BE2C (cell line): ENCODE measurements at regions not wholly inside any gene's neighbourhood (a gene's known extent, or its start where the extent isn't known, plus 50 kb on each side); places are given as distances from the start of the nearest gene placed in this dataset.
"Not testable (repeated sequence)": the region's sequence is repeated elsewhere in the genome, so short reads cannot be mapped to it uniquely, and the experiment has no call there.

Experiments used
- DNase-seq: peaks from one replicate; pipeline ENCODE4 v3.0.0-alpha.2; 2020
- H3K27me3 ChIP-seq: fragments of 250-450 bp; sonication (Bioruptor Pico); 2 replicates; pipeline ENCODE4 v1.5.1; 2020; ENCODE audit warnings: mild to moderate bottlenecking
- H3K36me3 ChIP-seq: fragments of 250-450 bp; sonication (Bioruptor Pico); 2 replicates; pipeline ENCODE4 v1.5.1; 2020; ENCODE audit warnings: mild to moderate bottlenecking
- H3K4me1 ChIP-seq: fragments of 250-450 bp; sonication (Bioruptor Pico); 2 replicates; pipeline ENCODE4 v1.5.1; 2020
- H3K4me3 ChIP-seq: 2 replicates; pipeline ENCODE4 v1.5.1; 2011; ENCODE audit warnings: low read depth, low read length
- H3K9me3 ChIP-seq: fragments of 250-450 bp; sonication (Bioruptor Pico); 2 replicates; pipeline ENCODE4 v1.5.1; 2020
- CTCF ChIP-seq: IDR thresholded peaks from 2 replicates; pipeline ENCODE4 v1.5.1; 2012; ENCODE audit warnings: mild to moderate bottlenecking, low read depth, low read length

- Histone ChIP-seq H3K4me1 (peaks cover 5% of the 10 kb centered on the region), H3K27me3 (no peaks in the 10 kb centered on the region), H3K9me3 (no peaks in the 10 kb centered on the region), H3K36me3 (no peaks in the 10 kb centered on the region), H3K4me3 (no peak overlapping the region)
- TF ChIP-seq CTCF = no peak
- no peak for DNase-seq
These were observed 197.5 kb upstream of the SULF2 start for GRCh38 chr20:47982574-47983360.

GRCh38 chr20:47981222-47981621, 195.9 kb upstream of the SULF2 start:
- no peaks in the 10 kb centered on the region for H3K36me3 ChIP-seq
- 0 out of 2 replicates have a peak, but pooled peaks have one; percentile 5 for TF ChIP-seq CTCF
- H3K4me3 ChIP-seq = no peak overlapping the region
- no peak for DNase-seq
- H3K27me3 ChIP-seq = no peaks in the 10 kb centered on the region
- no peaks in the 10 kb centered on the region for H3K9me3 ChIP-seq
- H3K4me1 ChIP-seq = peaks cover 10% of the 10 kb centered on the region

- Histone ChIP-seq H3K4me1 (peaks cover 10% of the 10 kb centered on the region), H3K27me3 (no peaks in the 10 kb centered on the region), H3K9me3 (no peaks in the 10 kb centered on the region), H3K36me3 (no peaks in the 10 kb centered on the region), H3K4me3 (no peak overlapping the region)
- no peak for TF ChIP-seq CTCF
- DNase-seq = no peak
These were observed 195.3 kb upstream of the SULF2 start for GRCh38 chr20:47980336-47981177.

GRCh38 chr20:47979361-47980095, 194.2 kb upstream of the SULF2 start:
- H3K4me1 ChIP-seq, H3K36me3 ChIP-seq, H3K27me3 ChIP-seq, H3K4me3 ChIP-seq, DNase-seq, H3K9me3 ChIP-seq: not testable (repeated sequence)

- not testable (repeated sequence) for H3K9me3 ChIP-seq, DNase-seq, H3K4me1 ChIP-seq, H3K36me3 ChIP-seq, H3K27me3 ChIP-seq
- H3K4me3 ChIP-seq = peak overlapping the region; percentile 42
These were observed 193.3 kb upstream of the SULF2 start for GRCh38 chr20:47978428-47979120.

- H3K4me3 ChIP-seq = peak overlapping the region; percentile 42
- not testable (repeated sequence) for H3K9me3 ChIP-seq, H3K36me3 ChIP-seq, H3K4me1 ChIP-seq, H3K27me3 ChIP-seq
- DNase-seq = peak; percentile 69
These were observed 192.5 kb upstream of the SULF2 start for GRCh38 chr20:47977789-47978252.
